ENCODE measurements at regions not wholly inside any gene's neighbourhood (a gene's known extent, or its start where the extent isn't known, plus 50 kb on each side); places are given as distances from the start of the nearest gene placed in this dataset.

GRCh38 chr20:3307078-3307477 is 68.1 kb upstream of the SLC4A11 start:
- Histone ChIP-seq H3K4me1 (peaks cover 0 to 17% (median 4%) of the 10 kb centered on the region in 9 donors), H3K4me3 (no peak overlapping the region), H3K9me3 (no peaks in the 10 kb centered on the region), H3K36me3 (peaks cover 0 to 100% (median 44%) of the 10 kb centered on the region in 9 donors), H3K27ac (peak overlapping the region in 2 of 10 donors; percentile 34 to 70), H3K27me3 (no peaks in the 10 kb centered on the region)
- WGBS, 2 donors = 84 to 86% methylated on average over 2 of the region's 2 CpGs
- intact Hi-C loops (cut with DNase I) = no loop called here
- no peak for TF ChIP-seq CTCF (IDR thresholded peaks at IDR 0.05)
- peak in 7 of 8 donors; percentile 22 to 65 (median 36) for ATAC-seq
- no peak for DNase-seq

- H3K4me3 ChIP-seq = no peak overlapping the region
- intact Hi-C loops (cut with DNase I) = no loop called here
- H3K27ac ChIP-seq = no peak overlapping the region
- H3K27me3 ChIP-seq = no peaks in the 10 kb centered on the region
- ATAC-seq (no peak), DNase-seq (no peak)
- H3K36me3 ChIP-seq = peaks cover 0 to 100% (median 47%) of the 10 kb centered on the region in 9 donors
- H3K4me1 ChIP-seq = peaks cover 0 to 13% (median 0%) of the 10 kb centered on the region in 9 donors
- no peak for TF ChIP-seq CTCF (IDR thresholded peaks at IDR 0.05)
- H3K9me3 ChIP-seq = no peaks in the 10 kb centered on the region
- WGBS, 2 donors = 93 to 98% methylated on average over 2 of the region's 2 CpGs
Observed at GRCh38 chr20:3306068-3306467, 67.1 kb upstream of the SLC4A11 start.

GRCh38 chr20:3304456-3304855 is 65.5 kb upstream of the SLC4A11 start:
- intact Hi-C loops (cut with DNase I) = loop anchor here in 1 of 10 donors (2.0 kb wide), 1 partner anchor 66 kb away; no protein-coding TSS in a partner anchor
- DNase-seq = no peak
- H3K9me3 ChIP-seq = no peaks in the 10 kb centered on the region
- H3K4me3 ChIP-seq = no peak overlapping the region
- H3K27ac ChIP-seq = no peak overlapping the region
- 92 to 95% methylated on average over 4 of the region's 4 CpGs for WGBS, 2 donors
- peaks cover 0 to 100% (median 58%) of the 10 kb centered on the region in 9 donors for H3K36me3 ChIP-seq
- peaks cover 0 to 13% (median 0%) of the 10 kb centered on the region in 9 donors for H3K4me1 ChIP-seq
- TF ChIP-seq CTCF (IDR thresholded peaks at IDR 0.05) = no peak
- ATAC-seq = peak in 1 of 8 donors; percentile 34
- no peaks in the 10 kb centered on the region for H3K27me3 ChIP-seq

GRCh38 chr20:3297079-3297378 is 58.0 kb upstream of the SLC4A11 start:
- H3K4me3 ChIP-seq = no peak overlapping the region
- H3K36me3 ChIP-seq = peaks cover 0 to 100% (median 57%) of the 10 kb centered on the region in 9 donors
- peaks cover 0 to 21% (median 3%) of the 10 kb centered on the region in 9 donors for H3K4me1 ChIP-seq
- peak overlapping the region in 4 of 10 donors; percentile 26 to 60 (median 42) for H3K27ac ChIP-seq
- intact Hi-C loops (cut with DNase I) = no loop called here
- ATAC-seq (peak in 7 of 8 donors; percentile 62 to 87 (median 80)), DNase-seq (peak in 1 of 2 donors; percentile 47)
- no peaks in the 10 kb centered on the region for H3K9me3 ChIP-seq
- WGBS, 2 donors = 51 to 60% methylated on average over 3 of the region's 3 CpGs
- no peaks in the 10 kb centered on the region for H3K27me3 ChIP-seq
- no peak for TF ChIP-seq CTCF (IDR thresholded peaks at IDR 0.05)

Data from heart right ventricle (tissue), 16 donors.